HEK293 (cell line): ENCODE measurements at regions not wholly inside any gene's neighbourhood (a gene's known extent, or its start where the extent isn't known, plus 50 kb on each side); places are given as distances from the start of the nearest gene placed in this dataset.

Source experiments
- CTCF ChIA-PET: fragments of 350-600 bp; formaldehyde crosslinking; extraction: SDS; loops from one replicate; lab custom pipeline; 2021; ENCODE audit warnings: antibody characterized with exemption; lab: Yijun Ruan, JAX
- POLR2A ChIA-PET: fragments of 300-600 bp; formaldehyde crosslinking; extraction: SDS; loops from one replicate; lab custom pipeline; 2020; ENCODE audit warnings: antibody characterized with exemption, inconsistent platforms; lab: Yijun Ruan, JAX
- H3K27ac ChIP-seq: fragments of 200-500 bp; sonication (Bioruptor generic); 2 replicates; pipeline ENCODE4 v1.5.1; 2014; ENCODE audit warnings: low read depth, low read length, control low read depth, inconsistent platforms; ENCODE audit errors: extremely low read depth
- H3K36me3 ChIP-seq, 2 experiments: fragments of 200-500 bp in 1 of 2; sonication (Bioruptor generic) in 1 of 2; 1 replicate in 1 of 2; 2 replicates in 1 of 2; pipeline ENCODE4 v1.5.1; 2014 to 2017; ENCODE audit warnings: inconsistent platforms in 2 of 2, low read length in 2 of 2; ENCODE audit not compliant: control insufficient read depth in 2 of 2, insufficient read depth in 1 of 2
- H3K4me1 ChIP-seq: fragments of 200-500 bp; sonication (Bioruptor generic); 2 replicates; pipeline ENCODE4 v1.5.1; 2014; ENCODE audit warnings: mild to moderate bottlenecking, low read length, inconsistent platforms; ENCODE audit not compliant: control insufficient read depth, insufficient read depth
- H3K4me3 ChIP-seq: 2 replicates; pipeline ENCODE4 v1.5.1; 2011; ENCODE audit warnings: low read depth, mild to moderate bottlenecking, control low read depth, low read length, moderate library complexity
- H3K9me3 ChIP-seq: fragments of 200-500 bp; sonication (Bioruptor generic); 2 replicates; pipeline ENCODE4 v1.5.1; 2014; ENCODE audit warnings: low read depth, low read length, inconsistent platforms; ENCODE audit not compliant: control insufficient read depth, insufficient read depth
- AEBP2 ChIP-seq: fragments of 450-650 bp; formaldehyde crosslinking; IDR thresholded peaks from 2 replicates; pipeline ENCODE4 v1.5.1; 2016; ENCODE audit warnings: missing biosample characterization, missing genetic modification characterization, borderline replicate concordance
- ATF2 ChIP-seq: fragments of 450-650 bp; formaldehyde crosslinking; IDR thresholded peaks from 2 replicates; pipeline ENCODE4 v1.5.1; 2016; ENCODE audit warnings: missing biosample characterization, missing genetic modification characterization, low read depth
- ELK4 ChIP-seq: IDR thresholded peaks from 2 replicates; pipeline ENCODE4 v1.6.1; 2011; ENCODE audit warnings: mild to moderate bottlenecking, low read depth, low read length, borderline replicate concordance
- HOXC10 ChIP-seq: sonication (generic); formaldehyde crosslinking; IDR thresholded peaks from 2 replicates; pipeline ENCODE4 v1.8.1; 2023; ENCODE audit warnings: mild to moderate bottlenecking, missing genetic modification reagents
- MZF1 ChIP-seq: fragments of 450-650 bp; formaldehyde crosslinking; IDR thresholded peaks from 2 replicates; pipeline ENCODE4 v1.5.1; 2017; ENCODE audit warnings: missing biosample characterization, missing genetic modification characterization, borderline replicate concordance
- PBX3 ChIP-seq: sonication (generic); formaldehyde crosslinking; IDR thresholded peaks from 2 replicates; pipeline ENCODE4 v1.8.1; 2022; ENCODE audit warnings: mild to moderate bottlenecking, moderate library complexity, missing genetic modification reagents
- PRDM1 ChIP-seq: fragments of 450-650 bp; formaldehyde crosslinking; IDR thresholded peaks from 2 replicates; pipeline ENCODE4; 2016; ENCODE audit warnings: missing biosample characterization, missing genetic modification characterization
- SP2 ChIP-seq: fragments of 450-650 bp; formaldehyde crosslinking; IDR thresholded peaks from 2 replicates; pipeline ENCODE4 v1.5.1; 2016; ENCODE audit warnings: missing biosample characterization, missing genetic modification characterization
- TRIM28 ChIP-seq: IDR thresholded peaks from 2 replicates; pipeline ENCODE4 v1.6.1; 2011; ENCODE audit warnings: low read length, control low read depth, borderline replicate concordance
- ZBTB20 ChIP-seq: fragments of 450-650 bp; formaldehyde crosslinking; IDR thresholded peaks from 2 replicates; pipeline ENCODE4 v1.5.1; 2016; ENCODE audit warnings: missing biosample characterization, missing genetic modification characterization
- ZBTB49 ChIP-seq: fragments of 450-650 bp; formaldehyde crosslinking; IDR thresholded peaks from 2 replicates; pipeline ENCODE4 v1.5.1; 2016; ENCODE audit warnings: missing biosample characterization, missing genetic modification characterization, low read depth
- ZNF211 ChIP-seq: fragments of 450-650 bp; formaldehyde crosslinking; IDR thresholded peaks from 2 replicates; pipeline ENCODE4 v1.5.1; 2016; ENCODE audit warnings: low read depth, missing biosample characterization, missing genetic modification characterization
- ZNF362 ChIP-seq: fragments of 450-650 bp; formaldehyde crosslinking; IDR thresholded peaks from 2 replicates; pipeline ENCODE4 v1.5.1; 2016; ENCODE audit warnings: missing biosample characterization, missing genetic modification characterization
- ZNF423 ChIP-seq: fragments of 450-650 bp; formaldehyde crosslinking; IDR thresholded peaks from 2 replicates; pipeline ENCODE4 v1.5.1; 2016; ENCODE audit warnings: missing biosample characterization, missing genetic modification characterization
- ZNF473 ChIP-seq: fragments of 450-650 bp; formaldehyde crosslinking; IDR thresholded peaks from 2 replicates; pipeline ENCODE4 v1.5.1; 2017; ENCODE audit warnings: missing biosample characterization, missing genetic modification characterization
- ZNF580 ChIP-seq: fragments of 450-650 bp; formaldehyde crosslinking; IDR thresholded peaks from 2 replicates; pipeline ENCODE4 v1.5.1; 2016; ENCODE audit warnings: missing biosample characterization, missing genetic modification characterization
- ZNF654 ChIP-seq: fragments of 450-650 bp; formaldehyde crosslinking; IDR thresholded peaks from 2 replicates; pipeline ENCODE4 v1.5.1; 2016; ENCODE audit warnings: low read depth, missing biosample characterization, missing genetic modification characterization
- ZNF692 ChIP-seq: fragments of 450-650 bp; formaldehyde crosslinking; IDR thresholded peaks from 2 replicates; pipeline ENCODE4 v1.5.1; 2016; ENCODE audit warnings: missing biosample characterization, missing genetic modification characterization

GRCh38 chr4:29213020-29213419 lies 1507.1 kb upstream of the PCDH7 start (continued):
- TF ChIP-seq ELK4 (no peak), ZNF362 (tag by site-specific recombination) (no peak), ZNF473 (no peak), ZNF423 (tag by site-specific recombination) (no peak)
- TF ChIP-seq, all 188 proteins: peak for 0

GRCh38 chr4:29220761-29221160 lies 1499.4 kb upstream of the PCDH7 start:
- TF ChIP-seq MZF1 (tag by site-specific recombination): no peak
- TF ChIP-seq ZBTB49 (tag by site-specific recombination): no peak
- no peak for TF ChIP-seq PBX3 (CRISPR knock-in tag)
- TF ChIP-seq HOXC10 (CRISPR knock-in tag): no peak
- no peak for TF ChIP-seq ZBTB20 (tag by site-specific recombination)
- TF ChIP-seq ATF2 (tag by site-specific recombination): no peak
- TF ChIP-seq TRIM28: no peak
- TF ChIP-seq PRDM1: no peak
- no peak for TF ChIP-seq SP2 (tag by site-specific recombination)
- no peak for TF ChIP-seq ZNF211 (tag by site-specific recombination)
- no peak for TF ChIP-seq ZNF580 (tag by site-specific recombination)
- TF ChIP-seq ZNF692 (tag by site-specific recombination): no peak
- TF ChIP-seq ZNF654 (tag by site-specific recombination): no peak
- TF ChIP-seq AEBP2 (tag by site-specific recombination): no peak
- Histone ChIP-seq H3K36me3 (no peaks in the 10 kb centered on the region), H3K27ac (no peak overlapping the region), H3K4me1 (no peaks in the 10 kb centered on the region), H3K9me3 (no peaks in the 10 kb centered on the region), H3K4me3 (no peak overlapping the region)
- CTCF ChIA-PET: no interaction called here
- POLR2A ChIA-PET: no interaction called here
